HepG2 (cell line): ENCODE measurements at regions not wholly inside any gene's neighbourhood (a gene's known extent, or its start where the extent isn't known, plus 50 kb on each side); places are given as distances from the start of the nearest gene placed in this dataset.

Experiments
- ATAC-seq: fragments of 200-7000 bp; cut with Tn5 transposase; 3 replicates; pipeline ENCODE4 v1.9.1; 2020; ENCODE audit warnings: mild to moderate bottlenecking, moderate library complexity
- BruUV-seq: library from RNA; stranded (reverse); fragments of 400-500 nt; replicated peaks from 2 replicates; lab custom pipeline; 2021; lab: Mats Ljungman, UMichigan
- CTCF ChIA-PET: fragments of 300-600 bp; formaldehyde crosslinking; extraction: SDS; loops from one replicate; lab custom pipeline; 2021; ENCODE audit warnings: low total read pairs, inconsistent platforms, low intra/inter-chr PET ratio; lab: Yijun Ruan, JAX
- POLR2A ChIA-PET: fragments of 350-600 bp; sonication (Branson Sonifier 250); formaldehyde crosslinking; loops from one replicate; lab custom pipeline; 2020; ENCODE audit warnings: antibody characterized with exemption, inconsistent platforms; lab: Yijun Ruan, JAX
- DNase-seq: peaks from one replicate; pipeline ENCODE4 v3.0.0-alpha.2; 2015; ENCODE audit warnings: low spot score
- FAIRE-seq: peaks from 3 replicates; lab custom pipeline; 2011; peaks lifted over from hg19 to GRCh38; lab: Jason Lieb, UNC
- H2AFZ ChIP-seq: one replicate; pipeline ENCODE4 v1.6.1; 2011; ENCODE audit warnings: low read length, inconsistent platforms
- H3K27ac ChIP-seq: fragments of 300-600 bp; 3 replicates; pipeline ENCODE4 v1.8.0; 2011; ENCODE audit warnings: mixed run types, mild to moderate bottlenecking, mixed read lengths, low read length, inconsistent platforms; ENCODE audit not compliant: insufficient read depth; ENCODE audit errors: extremely low read length
- H3K27me3 ChIP-seq, 2 experiments: fragments of 200-600 bp in 1 of 2; 2 replicates in 1 of 2; 3 replicates in 1 of 2; pipeline versions ENCODE4 v1.6.0 to v1.8.0; 2011; ENCODE audit warnings: low read length in 2 of 2, mild to moderate bottlenecking in 2 of 2, moderate library complexity in 2 of 2, inconsistent platforms in 1 of 2; ENCODE audit not compliant: insufficient read depth in 2 of 2, control insufficient read depth in 1 of 2
- H3K36me3 ChIP-seq, 2 experiments: fragments of 200-600 bp in 1 of 2; replicated peaks in 1 of 2; 2 replicates in 1 of 2; 3 replicates in 1 of 2; pipeline versions ENCODE4 v1.5.1 to v1.8.0; 2011; ENCODE audit warnings: low read length in 2 of 2, inconsistent platforms in 1 of 2; ENCODE audit not compliant: insufficient read depth in 2 of 2, control insufficient read depth in 1 of 2
- H3K4me1 ChIP-seq: 2 replicates; pipeline ENCODE4 v1.5.1; 2012; ENCODE audit warnings: low read length, inconsistent platforms; ENCODE audit not compliant: insufficient read depth
- H3K4me2 ChIP-seq: 2 replicates; pipeline ENCODE4 v1.6.0; 2011; ENCODE audit warnings: low read depth, low read length, inconsistent platforms
- H3K4me3 ChIP-seq, 3 experiments: fragments of 200-600 bp in 1 of 3; sonication (generic), shearing (Covaris generic) in 1 of 3; replicated peaks in 1 of 3; 2 replicates each; pipeline ENCODE4 v1.5.1; 2011 to 2016; ENCODE audit warnings: low read length in 3 of 3, inconsistent platforms in 2 of 3, low read depth in 2 of 3, mild to moderate bottlenecking in 2 of 3, control low read depth in 1 of 3, mixed read lengths in 1 of 3; ENCODE audit not compliant: insufficient read depth in 1 of 3
- H3K79me2 ChIP-seq: one replicate; pipeline ENCODE4 v1.6.1; 2011; ENCODE audit warnings: low read length, inconsistent platforms; ENCODE audit not compliant: insufficient read depth
- H3K9ac ChIP-seq: 2 replicates; pipeline ENCODE4 v1.6.0; 2011; ENCODE audit warnings: mild to moderate bottlenecking, low read depth, low read length, inconsistent platforms; ENCODE audit not compliant: insufficient read depth
- H3K9me3 ChIP-seq: 2 replicates; pipeline ENCODE4 v1.5.1; 2012; ENCODE audit warnings: mild to moderate bottlenecking, low read length
- H4K20me1 ChIP-seq: 2 replicates; pipeline ENCODE4 v1.6.0; 2011; ENCODE audit warnings: inconsistent platforms, mild to moderate bottlenecking, low read length, moderate library complexity; ENCODE audit not compliant: insufficient read depth
- ATF1 ChIP-seq: IDR thresholded peaks from 2 replicates; pipeline ENCODE4 v1.6.1; 2016; ENCODE audit warnings: mild to moderate bottlenecking, control low read depth
- CREB1 ChIP-seq, 2 experiments: fragments of 450-650 bp in 1 of 2; IDR thresholded peaks; 2 replicates each; pipeline ENCODE4 v1.6.1; 2016 to 2017; ENCODE audit warnings: control low read depth in 1 of 2, mild to moderate bottlenecking in 1 of 2, missing compliant biosample characterization in 1 of 2, missing genetic modification characterization in 1 of 2
- KDM2A ChIP-seq: sonication (generic); formaldehyde crosslinking; IDR thresholded peaks from 2 replicates; pipeline ENCODE4 v1.4.0; 2020; ENCODE audit warnings: low read depth, missing genetic modification reagents, borderline replicate concordance
- POLR2AphosphoS2 ChIP-seq: IDR thresholded peaks from 2 replicates; pipeline ENCODE4 v1.6.1; 2011; ENCODE audit warnings: low read depth, low read length, improper control_type of control experiment
- RFX1 ChIP-seq: fragments of 450-650 bp; IDR thresholded peaks from 2 replicates; pipeline ENCODE4 v1.6.1; 2017
- SAP130 ChIP-seq: IDR thresholded peaks from 2 replicates; pipeline ENCODE4 v1.6.1; 2016; ENCODE audit warnings: low read depth
- SKI ChIP-seq: fragments of 450-650 bp; IDR thresholded peaks from one replicate; pipeline ENCODE4 v1.6.1; 2018; ENCODE audit warnings: mild to moderate bottlenecking; ENCODE audit not compliant: partially characterized antibody
- TEF ChIP-seq: sonication (generic); formaldehyde crosslinking; IDR thresholded peaks from 2 replicates; pipeline ENCODE4 v1.5.0; 2020; ENCODE audit warnings: missing genetic modification reagents
- THAP8 ChIP-seq: sonication (generic); formaldehyde crosslinking; IDR thresholded peaks from 2 replicates; pipeline ENCODE4 v1.5.1; 2020; ENCODE audit warnings: missing genetic modification reagents, mild to moderate bottlenecking, borderline replicate concordance
- TMF1 ChIP-seq: sonication (generic); formaldehyde crosslinking; IDR thresholded peaks from 2 replicates; pipeline ENCODE4 v1.8.1; 2022; ENCODE audit warnings: low read depth, missing genetic modification reagents
- ZBTB4 ChIP-seq: sonication (generic); formaldehyde crosslinking; IDR thresholded peaks from 2 replicates; pipeline ENCODE4 v1.4.0; 2020; ENCODE audit warnings: missing genetic modification reagents, mild to moderate bottlenecking, borderline replicate concordance
- ZFP62 ChIP-seq: sonication (generic); formaldehyde crosslinking; IDR thresholded peaks from 2 replicates; pipeline ENCODE4 v1.4.0; 2020; ENCODE audit warnings: missing genetic modification reagents
- ZNF530 ChIP-seq: sonication (generic); formaldehyde crosslinking; IDR thresholded peaks from 2 replicates; pipeline ENCODE4 v1.5.0; 2020; ENCODE audit warnings: low read depth, mild to moderate bottlenecking, missing genetic modification reagents
- ZNF557 ChIP-seq: sonication (generic); formaldehyde crosslinking; IDR thresholded peaks from 2 replicates; pipeline ENCODE4 v1.4.0; 2020; ENCODE audit warnings: missing genetic modification reagents
- ZNF619 ChIP-seq: sonication (generic); formaldehyde crosslinking; IDR thresholded peaks from 2 replicates; pipeline ENCODE4 v1.4.0; 2020; ENCODE audit warnings: mild to moderate bottlenecking, missing genetic modification reagents
- ZNF678 ChIP-seq: sonication (generic); formaldehyde crosslinking; IDR thresholded peaks from 2 replicates; pipeline ENCODE4 v1.4.0; 2020; ENCODE audit warnings: mild to moderate bottlenecking, missing genetic modification reagents
- WGBS: methylation state at CpG from one replicate; pipeline ENCODE4 v1.1.6; 2017; ENCODE audit warnings: low lambda C conversion rate; 5-methylcytosine and 5-hydroxymethylcytosine counted together
- in situ Hi-C: cut with HindIII; loops from 2 replicates; pipeline ENCODE4 v1.10.0; 2017; ENCODE audit warnings: low pct_unique_long_range_greater_than_20kb; ENCODE audit not compliant: extremely low pct_ligation_motif_present
- intact Hi-C: fragments of 100-400 bp; cut with micrococcal nuclease; formaldehyde crosslinking; loops from one replicate; pipeline ENCODE4 v1.10.0; 2022; ENCODE audit not compliant: unreplicated experiment
- TF ChIP-seq, protein P1 (sequence below): sonication (generic); formaldehyde crosslinking; IDR thresholded peaks from 2 replicates; pipeline ENCODE4 v1.5.0; 2020; ENCODE audit warnings: mild to moderate bottlenecking, missing genetic modification reagents

DNA sequence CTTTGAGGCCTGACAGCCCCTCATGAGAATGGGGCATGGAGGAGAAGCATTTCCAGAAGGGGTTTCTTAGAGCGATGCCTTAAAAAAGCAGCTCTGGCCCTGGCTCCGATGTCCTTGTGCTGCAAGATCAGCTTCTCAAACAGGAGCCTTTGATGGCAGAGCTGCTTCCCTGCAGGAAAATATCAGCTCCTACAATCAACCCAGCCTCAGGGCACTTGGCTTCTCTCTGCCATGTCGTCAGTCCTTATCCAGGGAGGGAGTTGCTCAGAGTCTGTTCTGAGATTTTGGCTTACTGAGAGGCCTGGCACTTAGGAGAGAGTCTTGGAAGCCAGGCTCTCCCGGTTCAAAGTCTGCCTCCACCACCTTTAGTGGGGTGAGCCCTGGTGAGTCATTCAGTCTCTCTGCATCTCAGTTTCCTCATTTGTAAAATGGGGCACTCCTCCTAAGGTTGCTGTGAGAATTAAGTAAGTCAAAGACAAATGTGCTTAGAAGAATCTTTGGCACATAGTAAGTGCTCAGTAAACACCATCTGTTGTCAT lies 184.4 kb downstream of the HAPSTR1 start (continued):
- TF ChIP-seq TEF (CRISPR knock-in tag) (no peak), ZFP62 (CRISPR knock-in tag) (no peak), RFX1 (no peak), TMF1 (CRISPR knock-in tag) (no peak), ATF1 (CRISPR knock-in tag) (no peak), SKI (no peak), POLR2AphosphoS2 (no peak)

DNA sequence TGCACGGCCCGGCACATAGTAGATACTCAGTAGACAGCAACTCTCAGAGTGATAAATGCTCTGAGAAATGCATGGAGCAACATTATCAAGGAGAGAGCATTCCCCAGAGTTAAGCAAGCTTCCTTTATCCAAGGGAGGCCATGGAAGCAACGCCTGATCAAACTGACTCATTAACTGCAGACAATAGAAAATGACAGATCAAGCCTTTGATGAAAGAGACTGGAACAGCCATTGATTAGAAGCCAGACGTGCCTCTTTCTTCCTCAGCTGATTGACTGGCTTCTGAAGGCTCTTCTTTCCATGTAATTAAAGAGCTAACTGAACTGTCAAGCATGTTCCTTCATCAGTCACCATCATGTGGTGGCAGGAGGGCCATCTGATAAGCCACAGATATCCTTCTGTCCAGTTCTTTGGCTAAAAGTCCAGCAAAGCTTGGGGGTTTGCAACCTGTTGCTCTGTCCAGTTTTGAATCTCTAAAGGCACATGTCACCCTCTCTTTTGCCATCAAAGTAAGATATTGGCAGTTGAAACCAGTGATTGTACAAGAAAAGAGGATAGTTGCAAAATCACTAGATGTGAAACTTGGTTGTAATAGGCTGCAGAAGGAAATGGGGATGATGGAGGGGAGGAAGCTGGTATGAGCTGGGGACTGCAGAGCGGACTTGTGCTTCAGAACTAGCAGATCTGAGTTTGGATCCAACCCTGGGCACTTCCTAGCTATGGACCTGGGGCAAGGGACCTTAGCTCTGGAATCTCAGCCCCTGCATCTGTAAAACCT lies 188.0 kb downstream of the HAPSTR1 start:
- Histone ChIP-seq H3K4me1 (no peaks in the 10 kb centered on the region), H3K9me3 (no peaks in the 10 kb centered on the region), H3K27me3 (peaks cover 0 to 9% of the 10 kb centered on the region in 2 experiments; a peak in 2 of 5 replicates), H3K4me3 (no peak overlapping the region), H3K27ac (no peak overlapping the region), H4K20me1 (no peaks in the 10 kb centered on the region), H3K9ac (no peak overlapping the region), H2AFZ (no peak overlapping the region), H3K79me2 (no peaks in the 10 kb centered on the region), H3K4me2 (no peak overlapping the region), H3K36me3 (no peaks in the 10 kb centered on the region)
- 30% methylated on average over 5 of the region's 5 CpGs for WGBS
- no TSS peak for BruUV-seq
- POLR2A ChIA-PET: no interaction called here
- CTCF ChIA-PET: no interaction called here
- ATAC-seq (no peak), DNase-seq (no peak), FAIRE-seq (no peak)
- intact Hi-C loops: no loop called here
- in situ Hi-C loops: no loop called here
- TF ChIP-seq ZNF619 (CRISPR knock-in tag): no peak
- no peak for TF ChIP-seq CREB1 (IDR thresholded peaks at IDR 0.05)
- TF ChIP-seq CREB1 (CRISPR knock-in tag; IDR thresholded peaks at IDR 0.05): no peak
- TF ChIP-seq THAP8 (CRISPR knock-in tag): no peak
- TF ChIP-seq ZNF557 (CRISPR knock-in tag): no peak
- TF ChIP-seq, protein P1, sequence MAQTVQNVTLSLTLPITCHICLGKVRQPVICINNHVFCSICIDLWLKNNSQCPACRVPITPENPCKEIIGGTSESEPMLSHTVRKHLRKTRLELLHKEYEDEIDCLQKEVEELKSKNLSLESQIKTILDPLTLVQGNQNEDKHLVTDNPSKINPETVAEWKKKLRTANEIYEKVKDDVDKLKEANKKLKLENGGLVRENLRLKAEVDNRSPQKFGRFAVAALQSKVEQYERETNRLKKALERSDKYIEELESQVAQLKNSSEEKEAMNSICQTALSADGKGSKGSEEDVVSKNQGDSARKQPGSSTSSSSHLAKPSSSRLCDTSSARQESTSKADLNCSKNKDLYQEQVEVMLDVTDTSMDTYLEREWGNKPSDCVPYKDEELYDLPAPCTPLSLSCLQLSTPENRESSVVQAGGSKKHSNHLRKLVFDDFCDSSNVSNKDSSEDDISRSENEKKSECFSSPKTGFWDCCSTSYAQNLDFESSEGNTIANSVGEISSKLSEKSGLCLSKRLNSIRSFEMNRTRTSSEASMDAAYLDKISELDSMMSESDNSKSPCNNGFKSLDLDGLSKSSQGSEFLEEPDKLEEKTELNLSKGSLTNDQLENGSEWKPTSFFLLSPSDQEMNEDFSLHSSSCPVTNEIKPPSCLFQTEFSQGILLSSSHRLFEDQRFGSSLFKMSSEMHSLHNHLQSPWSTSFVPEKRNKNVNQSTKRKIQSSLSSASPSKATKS: no peak
- no peak for TF ChIP-seq ZNF678 (CRISPR knock-in tag)
- TF ChIP-seq SAP130: no peak
- no peak for TF ChIP-seq ZNF530 (CRISPR knock-in tag)
- TF ChIP-seq ZBTB4 (CRISPR knock-in tag): no peak
- TF ChIP-seq KDM2A (CRISPR knock-in tag): no peak
